H1 (cell line): ENCODE measurements at regions not wholly inside any gene's neighbourhood (a gene's known extent, or its start where the extent isn't known, plus 50 kb on each side); places are given as distances from the start of the nearest gene placed in this dataset.
A peak's percentile ranks its signal among the peaks of the same experiment; 100 is the strongest.

Experiments
- CTCF ChIA-PET: fragments of 300-600 bp; sonication (Branson Sonifier 250); formaldehyde crosslinking; loops from one replicate; lab custom pipeline; 2021; ENCODE audit not compliant: partially characterized antibody; lab: Charles Lee
- POLR2A ChIA-PET: fragments of 300-600 bp; sonication (Branson Sonifier 250); formaldehyde crosslinking; loops from one replicate; lab custom pipeline; 2021; ENCODE audit warnings: inconsistent platforms; ENCODE audit not compliant: partially characterized antibody; lab: Charles Lee
- DNase-seq, 2 experiments: peaks; one replicate each; pipeline versions ENCODE4 v3.0.0 to v3.0.0-alpha.2; 2010 to 2022; ENCODE audit warnings: low spot score in 2 of 2, low read depth in 1 of 2, mixed read lengths in 1 of 2
- FAIRE-seq: peaks from 2 replicates; lab custom pipeline; 2011; peaks lifted over from hg19 to GRCh38; lab: Jason Lieb, UNC
- H2AFZ ChIP-seq: 2 replicates; pipeline ENCODE4 v1.8.1; 2012; ENCODE audit warnings: low read length, inconsistent platforms
- H2AK5ac ChIP-seq: 2 replicates; pipeline ENCODE4 v1.6.1; 2013; ENCODE audit warnings: low read depth, low read length
- H2BK120ac ChIP-seq: replicated peaks from 2 replicates; pipeline ENCODE3; 2013; ENCODE audit warnings: low read depth, low read length, inconsistent platforms
- H2BK12ac ChIP-seq: 2 replicates; pipeline ENCODE4 v1.6.1; 2013; ENCODE audit warnings: low read depth, low read length
- H2BK15ac ChIP-seq: 2 replicates; pipeline ENCODE4 v1.6.1; 2013; ENCODE audit warnings: low read length
- H2BK20ac ChIP-seq: 2 replicates; pipeline ENCODE4 v1.6.1; 2013; ENCODE audit warnings: low read length
- H2BK5ac ChIP-seq: 2 replicates; pipeline ENCODE4 v1.6.1; 2013; ENCODE audit warnings: low read depth, low read length
- H3K14ac ChIP-seq: 2 replicates; pipeline ENCODE4 v1.6.1; 2013; ENCODE audit warnings: inconsistent platforms; ENCODE audit not compliant: insufficient read length
- H3K18ac ChIP-seq: 2 replicates; pipeline ENCODE4 v1.6.1; 2013; ENCODE audit warnings: low read length; ENCODE audit errors: extremely low read depth
- H3K23ac ChIP-seq: 2 replicates; pipeline ENCODE4 v1.6.1; 2013; ENCODE audit warnings: inconsistent platforms; ENCODE audit not compliant: insufficient read length
- H3K23me2 ChIP-seq: 2 replicates; pipeline ENCODE4 v1.6.1; 2013; ENCODE audit warnings: low read depth, low read length
- H3K27ac ChIP-seq: 2 replicates; pipeline ENCODE4 v1.6.1; 2011; ENCODE audit warnings: low read depth, low read length, inconsistent platforms
- H3K27me3 ChIP-seq, 4 experiments: replicated peaks in 1 of 4; 1 replicate in 1 of 4; 2 replicates in 3 of 4; pipeline versions ENCODE4 v1.6.1 to v1.8.1; 2011 to 2013; ENCODE audit warnings: low read length in 3 of 4, mild to moderate bottlenecking in 3 of 4, inconsistent platforms in 2 of 4, mixed read lengths in 2 of 4, moderate library complexity in 1 of 4; ENCODE audit not compliant: control insufficient read depth in 3 of 4, insufficient read depth in 3 of 4; ENCODE audit errors: extremely low read depth in 1 of 4
- H3K36me3 ChIP-seq, 4 experiments: 2 replicates each; pipeline versions ENCODE4 v1.6.1 to v1.8.1; 2011 to 2013; ENCODE audit warnings: mild to moderate bottlenecking in 4 of 4, low read length in 3 of 4, moderate library complexity in 2 of 4, control low read depth in 1 of 4, inconsistent platforms in 1 of 4; ENCODE audit not compliant: insufficient read depth in 4 of 4, control insufficient read depth in 2 of 4
- H3K4ac ChIP-seq: replicated peaks from 2 replicates; pipeline ENCODE3; 2013; ENCODE audit warnings: low read length, low read depth, mixed read lengths, inconsistent platforms; ENCODE audit not compliant: insufficient read length
- H3K4me1 ChIP-seq, 4 experiments: replicated peaks in 1 of 4; 1 replicate in 1 of 4; 2 replicates in 3 of 4; pipeline versions ENCODE4 v1.6.1 to v1.8.1; 2011 to 2013; ENCODE audit warnings: low read length in 3 of 4, inconsistent platforms in 2 of 4, mixed read lengths in 1 of 4; ENCODE audit not compliant: insufficient read depth in 4 of 4, control insufficient read depth in 3 of 4
- H3K4me2 ChIP-seq, 2 experiments: 2 replicates each; pipeline versions ENCODE4 v1.6.1 to v1.8.1; 2011 to 2013; ENCODE audit warnings: low read depth in 2 of 2, low read length in 2 of 2, control low read depth in 1 of 2, inconsistent platforms in 1 of 2, mild to moderate bottlenecking in 1 of 2; ENCODE audit not compliant: insufficient read depth in 1 of 2
- H3K4me3 ChIP-seq, 4 experiments: fragments of 200-600, 300-600 bp in 1 of 4; sonication (generic), shearing (Covaris generic), sonication (Bioruptor Twin) in 1 of 4; 2 replicates each; pipeline versions ENCODE4 v1.5.1 to v1.8.1; 2011 to 2016; ENCODE audit warnings: low read length in 4 of 4, low read depth in 3 of 4, control low read depth in 2 of 4, inconsistent platforms in 2 of 4, mild to moderate bottlenecking in 2 of 4, mixed read lengths in 1 of 4, moderate library complexity in 1 of 4; ENCODE audit not compliant: insufficient read depth in 2 of 4; ENCODE audit errors: extremely low read depth in 1 of 4
- H3K56ac ChIP-seq: replicated peaks from 2 replicates; pipeline ENCODE3; 2013; ENCODE audit warnings: low read depth, mild to moderate bottlenecking, mixed read lengths, low read length, inconsistent platforms; ENCODE audit not compliant: insufficient read length
- H3K79me1 ChIP-seq: 2 replicates; pipeline ENCODE4 v1.6.1; 2013; ENCODE audit warnings: low read depth, low read length, control low read depth
- H3K79me2 ChIP-seq, 2 experiments: 2 replicates each; pipeline versions ENCODE4 v1.6.1 to v1.8.1; 2012 to 2013; ENCODE audit warnings: low read length in 2 of 2, mild to moderate bottlenecking in 2 of 2, inconsistent platforms in 1 of 2; ENCODE audit not compliant: insufficient read depth in 2 of 2, control insufficient read depth in 1 of 2
- H3K9ac ChIP-seq, 4 experiments: replicated peaks in 1 of 4; 1 replicate in 1 of 4; 2 replicates in 3 of 4; pipeline versions ENCODE4 v1.6.1 to v1.8.1; 2011 to 2013; ENCODE audit warnings: low read depth in 3 of 4, low read length in 3 of 4, control low read depth in 2 of 4, mild to moderate bottlenecking in 2 of 4, moderate library complexity in 2 of 4, inconsistent platforms in 1 of 4; ENCODE audit errors: extremely low read depth in 1 of 4
- H3K9me3 ChIP-seq, 2 experiments: 2 replicates each; pipeline versions ENCODE4 v1.6.1 to v1.8.1; 2012 to 2013; ENCODE audit warnings: mild to moderate bottlenecking in 2 of 2, moderate library complexity in 2 of 2, control low read depth in 1 of 2, inconsistent platforms in 1 of 2, low read depth in 1 of 2, low read length in 1 of 2, mixed read lengths in 1 of 2; ENCODE audit not compliant: insufficient read depth in 2 of 2
- H4K20me1 ChIP-seq, 2 experiments: replicated peaks in 1 of 2; 2 replicates each; pipeline versions ENCODE3 to v1.8.1; 2011 to 2013; ENCODE audit warnings: inconsistent platforms in 2 of 2, low read length in 2 of 2, mild to moderate bottlenecking in 1 of 2; ENCODE audit not compliant: insufficient read depth in 2 of 2, control insufficient read depth in 1 of 2
- H4K5ac ChIP-seq: 2 replicates; pipeline ENCODE4 v1.6.1; 2013; ENCODE audit warnings: low read length, low read depth, mixed read lengths, inconsistent platforms; ENCODE audit not compliant: insufficient read length
- H4K8ac ChIP-seq: 2 replicates; pipeline ENCODE4 v1.8.0; 2013; ENCODE audit warnings: mild to moderate bottlenecking, moderate library complexity, low read length, inconsistent platforms; ENCODE audit not compliant: insufficient read depth; ENCODE audit errors: extremely low read depth
- H4K91ac ChIP-seq: replicated peaks from 2 replicates; pipeline ENCODE3; 2013; ENCODE audit warnings: low read length, mixed read lengths, inconsistent platforms; ENCODE audit not compliant: insufficient read length
- ATF3 ChIP-seq: IDR thresholded peaks from 2 replicates; pipeline ENCODE4 v1.6.1; 2011; ENCODE audit warnings: low read depth, mild to moderate bottlenecking, low read length; ENCODE audit not compliant: insufficient read depth
- CEBPB ChIP-seq: IDR thresholded peaks from 2 replicates; pipeline ENCODE4 v1.6.1; 2012; ENCODE audit warnings: low read depth, low read length
- RBBP5 ChIP-seq: IDR thresholded peaks from 2 replicates; pipeline ENCODE4 v1.7.1; 2012; ENCODE audit warnings: low read depth, mild to moderate bottlenecking, inconsistent platforms, low read length, moderate library complexity, borderline replicate concordance
- TEAD4 ChIP-seq: IDR thresholded peaks from 2 replicates; pipeline ENCODE4 v1.6.1; 2012; ENCODE audit warnings: low read depth, low read length, inconsistent platforms, mixed read lengths
- WGBS, 2 experiments: shearing (Covaris generic) in 1 of 2; methylation state at CpG; one replicate each; pipeline versions ENCODE4 v1.1.6 to v1.1.7; 2013 to 2015; ENCODE audit warnings: low lambda C conversion rate in 2 of 2, mixed read lengths in 2 of 2, inconsistent platforms in 1 of 2, low coverage in 1 of 2, missing lambda C conversion rate in 1 of 2; ENCODE audit not compliant: insufficient replicate concordance in 2 of 2, insufficient coverage in 1 of 2, insufficient read length in 1 of 2; ENCODE audit errors: extremely low coverage in 1 of 2, missing lambda C conversion rate in 1 of 2; 5-methylcytosine and 5-hydroxymethylcytosine counted together

GRCh38 chr13:73860501-73860900 lies 273.7 kb downstream of the KLF12 start:
- H2BK15ac ChIP-seq = no peak overlapping the region
- H3K56ac ChIP-seq = no peak overlapping the region
- H3K4me2 ChIP-seq = no peak overlapping the region
- H2BK120ac ChIP-seq = no peak overlapping the region
- FAIRE-seq (no peak), DNase-seq (no peak)
- no peaks in the 10 kb centered on the region for H3K79me1 ChIP-seq
- ChIA-PET CTCF (interaction anchor here (1.1 to 1.7 kb wide), 2 partner anchors 12 to 426 kb away, joined by 3 to 7 read pairs; no protein-coding TSS in a partner anchor), POLR2A (interaction anchor here (0.5 kb wide), 1 partner anchor 15 kb away, joined by 3 read pairs; no protein-coding TSS in a partner anchor)
- H3K14ac ChIP-seq = no peak overlapping the region
- H3K18ac ChIP-seq = no peak overlapping the region
- TF ChIP-seq ATF3 = peak; percentile 42; the same call in 1 of the 2 replicates
- TF ChIP-seq TEAD4 = peak; percentile 59
- TF ChIP-seq CEBPB = peak; percentile 88
- TF ChIP-seq RBBP5 = no peak
- H3K27me3 ChIP-seq = no peaks in the 10 kb centered on the region
- H4K91ac ChIP-seq = no peak overlapping the region
- H2AFZ ChIP-seq = no peak overlapping the region
- H2AK5ac ChIP-seq = no peak overlapping the region
- H2BK12ac ChIP-seq = no peak overlapping the region
- no peak overlapping the region for H3K9ac ChIP-seq
- no peak overlapping the region for H3K27ac ChIP-seq
- no peak overlapping the region for H3K4ac ChIP-seq
- no peak overlapping the region for H4K5ac ChIP-seq
- H3K79me2 ChIP-seq = no peaks in the 10 kb centered on the region
- H3K23me2 ChIP-seq = no peaks in the 10 kb centered on the region
- H2BK5ac ChIP-seq = no peak overlapping the region
- peaks cover 0 to 4% (median 2%) of the 10 kb centered on the region in 4 experiments; a peak in 2 of 7 replicates for H3K4me1 ChIP-seq
- 87% methylated on average over 6 of the region's 6 CpGs; no CpG with 5 or more reads in 1 of the 2 experiments for WGBS, 2 experiments
- no peak overlapping the region for H3K23ac ChIP-seq
- H3K9me3 ChIP-seq = no peaks in the 10 kb centered on the region
- H4K20me1 ChIP-seq = no peaks in the 10 kb centered on the region
- H4K8ac ChIP-seq = no peak overlapping the region
- H3K4me3 ChIP-seq = no peak overlapping the region
- no peak overlapping the region for H2BK20ac ChIP-seq
- no peaks in the 10 kb centered on the region for H3K36me3 ChIP-seq
